CD4-positive, alpha-beta memory T cell (primary cell): ENCODE measurements at regions not wholly inside any gene's neighbourhood (a gene's known extent, or its start where the extent isn't known, plus 50 kb on each side); places are given as distances from the start of the nearest gene placed in this dataset.

Experiments used
- CTCF ChIA-PET: fragments of 350-600 bp; sonication (Branson Sonifier 250); formaldehyde crosslinking; loops from one replicate; lab custom pipeline; 2021; ENCODE audit warnings: inconsistent platforms; ENCODE audit not compliant: partially characterized antibody; lab: Charles Lee
- POLR2A ChIA-PET: fragments of 350-600 bp; sonication (Branson Sonifier 250); formaldehyde crosslinking; loops from one replicate; lab custom pipeline; 2021; ENCODE audit not compliant: partially characterized antibody; lab: Charles Lee
- DNase-seq, 5 donors: peaks; one replicate each; pipeline versions ENCODE4 v3.0.0 to v3.0.0-alpha.2; 2020 to 2022; ENCODE audit warnings: mixed read lengths in 1 of 5
- H3K27ac ChIP-seq: one replicate; pipeline ENCODE4 v1.7.0; 2013; ENCODE audit warnings: low read depth, low read length
- H3K27me3 ChIP-seq: 2 replicates; pipeline ENCODE4 v1.7.0; 2013; ENCODE audit warnings: mild to moderate bottlenecking, low read length, moderate library complexity; ENCODE audit not compliant: insufficient read depth
- H3K36me3 ChIP-seq: 2 replicates; pipeline ENCODE4 v1.7.0; 2013; ENCODE audit warnings: mild to moderate bottlenecking, low read length, moderate library complexity; ENCODE audit not compliant: insufficient read depth
- H3K4me1 ChIP-seq: 2 replicates; pipeline ENCODE4 v1.7.0; 2013; ENCODE audit warnings: mild to moderate bottlenecking, low read length, moderate library complexity; ENCODE audit not compliant: insufficient read depth
- H3K4me3 ChIP-seq, 2 donors: one replicate each; pipeline ENCODE4 v1.7.0; 2013; ENCODE audit warnings: low read length in 2 of 2, mild to moderate bottlenecking in 1 of 2
- H3K9me3 ChIP-seq, 2 donors: one replicate each; pipeline ENCODE4 v1.7.0; 2013; ENCODE audit warnings: low read length in 2 of 2, control low read depth in 1 of 2; ENCODE audit not compliant: control insufficient read depth in 1 of 2
- H3K27ac Mint-ChIP-seq, 7 donors: one replicate each; pipeline ENCODE4 v1.8.0; 2020 to 2021; ENCODE audit warnings: mixed read lengths in 7 of 7, mild to moderate bottlenecking in 6 of 7, inconsistent platforms in 3 of 7, moderate library complexity in 3 of 7
- H3K27me3 Mint-ChIP-seq, 2 donors: one replicate each; pipeline ENCODE4 v1.8.0; 2020 to 2021; ENCODE audit warnings: mixed read lengths in 2 of 2
- H3K36me3 Mint-ChIP-seq, 2 donors: one replicate each; pipeline ENCODE4 v1.8.0; 2020 to 2021; ENCODE audit warnings: mixed read lengths in 2 of 2, inconsistent platforms in 1 of 2, mild to moderate bottlenecking in 1 of 2
- H3K4me1 Mint-ChIP-seq, 4 donors: one replicate each; pipeline ENCODE4 v1.8.0; 2020 to 2021; ENCODE audit warnings: mixed read lengths in 4 of 4, mild to moderate bottlenecking in 1 of 4
- H3K4me3 Mint-ChIP-seq, 8 donors: one replicate each; pipeline ENCODE4 v1.8.0; 2020 to 2021; ENCODE audit warnings: mixed read lengths in 8 of 8, mild to moderate bottlenecking in 7 of 8, moderate library complexity in 6 of 8, inconsistent platforms in 3 of 8
- H3K9me3 Mint-ChIP-seq, 8 donors: one replicate each; pipeline ENCODE4 v1.8.0; 2020 to 2021; ENCODE audit warnings: mixed read lengths in 8 of 8, mild to moderate bottlenecking in 5 of 8, inconsistent platforms in 3 of 8, moderate library complexity in 1 of 8
- intact Hi-C: fragments of 100-400 bp; cut with micrococcal nuclease; formaldehyde crosslinking; loops from one replicate; pipeline ENCODE4 v1.15.1; 2023

GRCh38 chr5:88544671-88545070, 276.0 kb upstream of the TMEM161B start:
- no peak for DNase-seq
- intact Hi-C loops, result no loop called here
- Histone ChIP-seq H3K9me3 (no peaks in the 10 kb centered on the region), H3K36me3 (no peaks in the 10 kb centered on the region), H3K4me3 (no peak overlapping the region), H3K4me1 (no peaks in the 10 kb centered on the region), H3K27ac (no peak overlapping the region), H3K27me3 (no peaks in the 10 kb centered on the region)
- Mint-ChIP-seq H3K4me1 (no peaks in the 10 kb centered on the region), H3K36me3 (no peaks in the 10 kb centered on the region), H3K27me3 (peaks cover 2% of the 10 kb centered on the region in 2 donors), H3K4me3 (no peak overlapping the region), H3K9me3 (peaks cover 0 to 1% (median 0%) of the 10 kb centered on the region in 8 donors), H3K27ac (no peak overlapping the region)
- POLR2A ChIA-PET, result no interaction called here
- CTCF ChIA-PET, result no interaction called here

DNA sequence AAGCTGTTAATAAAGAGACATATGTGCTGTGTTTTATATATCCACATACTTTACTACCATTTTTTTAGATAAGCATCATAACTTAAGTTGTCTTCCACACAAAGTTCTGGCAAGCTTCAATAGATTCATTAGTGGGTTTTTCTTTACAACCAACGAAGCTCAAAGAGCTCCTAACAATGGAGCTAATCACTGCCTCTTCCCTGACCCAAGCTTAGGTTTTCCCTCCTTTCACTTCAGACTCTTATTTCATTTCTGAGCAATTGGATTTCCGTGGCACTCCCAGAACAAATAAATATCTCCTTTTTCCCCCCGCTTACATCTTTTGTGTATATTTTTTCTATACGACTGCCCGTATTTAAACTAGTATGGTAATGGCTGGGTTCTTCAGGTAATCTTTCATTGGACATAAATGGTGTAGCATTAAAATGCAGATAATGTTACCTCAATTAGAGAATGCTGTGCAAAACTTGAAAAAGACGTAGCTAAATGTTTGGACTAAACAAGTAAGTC, 275.5 kb upstream of the TMEM161B start:
- Histone ChIP-seq H3K27ac (no peak overlapping the region), H3K27me3 (no peaks in the 10 kb centered on the region), H3K36me3 (no peaks in the 10 kb centered on the region), H3K4me3 (no peak overlapping the region), H3K4me1 (no peaks in the 10 kb centered on the region), H3K9me3 (no peaks in the 10 kb centered on the region)
- H3K4me1 Mint-ChIP-seq, result no peaks in the 10 kb centered on the region
- CTCF ChIA-PET, result no interaction called here
- H3K4me3 Mint-ChIP-seq, result no peak overlapping the region
- POLR2A ChIA-PET, result no interaction called here
- H3K27me3 Mint-ChIP-seq, result peaks cover 5 to 6% of the 10 kb centered on the region in 2 donors
- DNase-seq, result no peak
- H3K36me3 Mint-ChIP-seq, result no peaks in the 10 kb centered on the region
- H3K27ac Mint-ChIP-seq, result no peak overlapping the region
- H3K9me3 Mint-ChIP-seq, result peaks cover 0 to 1% (median 0%) of the 10 kb centered on the region in 8 donors
- intact Hi-C loops, result no loop called here

- Mint-ChIP-seq H3K27me3 (peaks cover 5 to 9% of the 10 kb centered on the region in 2 donors), H3K4me1 (no peaks in the 10 kb centered on the region), H3K36me3 (no peaks in the 10 kb centered on the region), H3K27ac (no peak overlapping the region), H3K4me3 (no peak overlapping the region), H3K9me3 (peaks cover 0 to 1% (median 0%) of the 10 kb centered on the region in 8 donors)
- no peak overlapping the region for H3K4me3 ChIP-seq
- ChIA-PET POLR2A (no interaction called here), CTCF (no interaction called here)
- H3K4me1 ChIP-seq, result no peaks in the 10 kb centered on the region
- intact Hi-C loops, result no loop called here
- H3K27ac ChIP-seq, result no peak overlapping the region
- no peaks in the 10 kb centered on the region for H3K9me3 ChIP-seq
- no peaks in the 10 kb centered on the region for H3K27me3 ChIP-seq
- no peaks in the 10 kb centered on the region for H3K36me3 ChIP-seq
- no peak for DNase-seq
Measured at GRCh38 chr5:88542786-88543185, 274.1 kb upstream of the TMEM161B start.

DNA sequence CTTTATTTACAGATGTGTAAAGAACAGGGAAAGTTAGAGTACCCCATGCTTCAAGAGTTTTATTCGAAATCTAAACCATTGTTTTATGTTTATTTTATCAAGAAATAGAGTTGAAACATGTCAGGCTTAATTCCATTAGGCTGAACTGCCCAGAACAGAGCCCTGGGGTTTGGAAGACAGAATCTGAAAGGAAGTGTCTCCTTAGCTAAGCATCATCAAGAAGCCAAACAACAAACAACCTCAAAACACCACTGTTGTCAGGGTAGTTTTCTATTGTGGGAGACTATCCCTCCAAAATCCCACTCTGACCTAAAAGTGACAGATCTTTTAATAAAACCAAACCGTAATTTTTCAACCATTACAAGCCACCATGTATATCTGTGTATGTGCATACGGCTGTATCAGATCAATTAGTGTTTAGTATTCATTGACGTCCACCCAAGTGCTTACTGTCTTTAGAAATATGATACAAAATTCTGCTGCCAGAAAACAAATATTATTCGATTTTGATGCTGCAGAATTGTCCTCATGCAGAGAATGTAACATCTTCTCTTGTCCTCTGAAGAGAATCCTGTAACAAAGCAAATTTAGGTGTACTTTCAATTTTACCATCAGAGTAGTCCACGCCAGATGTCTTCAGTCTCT, 271.9 kb upstream of the TMEM161B start:
- Mint-ChIP-seq H3K4me3 (no peak overlapping the region), H3K4me1 (no peaks in the 10 kb centered on the region), H3K27ac (no peak overlapping the region), H3K9me3 (peaks cover 0 to 1% (median 0%) of the 10 kb centered on the region in 8 donors), H3K27me3 (peaks cover 11% of the 10 kb centered on the region in 2 donors), H3K36me3 (no peaks in the 10 kb centered on the region)
- Histone ChIP-seq H3K27me3 (no peaks in the 10 kb centered on the region), H3K4me3 (no peak overlapping the region), H3K4me1 (no peaks in the 10 kb centered on the region), H3K27ac (no peak overlapping the region), H3K9me3 (no peaks in the 10 kb centered on the region), H3K36me3 (no peaks in the 10 kb centered on the region)
- no peak for DNase-seq
- CTCF ChIA-PET, result no interaction called here
- intact Hi-C loops, result no loop called here
- POLR2A ChIA-PET, result no interaction called here

GRCh38 chr5:88539693-88540365, 271.2 kb upstream of the TMEM161B start:
- ChIA-PET CTCF (no interaction called here), POLR2A (no interaction called here)
- Mint-ChIP-seq H3K9me3 (peaks cover 0 to 3% (median 0%) of the 10 kb centered on the region in 8 donors), H3K4me3 (no peak overlapping the region), H3K4me1 (no peaks in the 10 kb centered on the region), H3K36me3 (no peaks in the 10 kb centered on the region), H3K27ac (no peak overlapping the region), H3K27me3 (peaks cover 10 to 11% of the 10 kb centered on the region in 2 donors)
- Histone ChIP-seq H3K27me3 (no peaks in the 10 kb centered on the region), H3K36me3 (no peaks in the 10 kb centered on the region), H3K27ac (no peak overlapping the region), H3K9me3 (no peaks in the 10 kb centered on the region), H3K4me1 (no peaks in the 10 kb centered on the region), H3K4me3 (no peak overlapping the region)
- intact Hi-C loops, result no loop called here
- no peak for DNase-seq

DNA sequence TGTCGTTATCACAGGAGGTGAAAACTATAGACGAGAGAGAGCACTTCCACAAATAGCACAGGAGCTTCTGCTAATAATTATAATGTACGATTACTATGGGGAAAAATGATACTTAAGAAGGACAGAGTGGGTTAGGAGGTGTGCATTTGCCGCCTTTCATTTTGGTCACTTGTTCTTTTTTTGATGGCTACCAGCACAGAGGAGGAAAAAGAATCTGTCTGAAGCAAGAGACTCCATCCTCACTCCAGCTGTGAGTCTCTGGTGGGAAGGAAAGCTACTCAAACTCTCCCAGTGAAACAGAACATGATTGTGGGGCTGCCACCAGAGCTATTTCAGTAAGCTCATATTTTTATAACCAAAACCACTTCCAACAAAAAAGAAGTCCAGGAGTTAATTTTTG, 270.4 kb upstream of the TMEM161B start:
- Mint-ChIP-seq H3K36me3 (no peaks in the 10 kb centered on the region), H3K4me3 (no peak overlapping the region), H3K27me3 (peaks cover 11 to 12% of the 10 kb centered on the region in 2 donors), H3K9me3 (peaks cover 0 to 4% (median 0%) of the 10 kb centered on the region in 8 donors), H3K4me1 (no peaks in the 10 kb centered on the region), H3K27ac (peak overlapping the region in 1 of 7 donors; percentile 40)
- CTCF ChIA-PET, result no interaction called here
- no peak for DNase-seq
- H3K27ac ChIP-seq, result no peak overlapping the region
- H3K4me3 ChIP-seq, result no peak overlapping the region
- POLR2A ChIA-PET, result no interaction called here
- no peaks in the 10 kb centered on the region for H3K9me3 ChIP-seq
- H3K36me3 ChIP-seq, result no peaks in the 10 kb centered on the region
- no peaks in the 10 kb centered on the region for H3K4me1 ChIP-seq
- H3K27me3 ChIP-seq, result no peaks in the 10 kb centered on the region
- intact Hi-C loops, result no loop called here

GRCh38 chr5:88536146-88536545, 267.5 kb upstream of the TMEM161B start:
- no peaks in the 10 kb centered on the region for H3K9me3 ChIP-seq
- ChIA-PET CTCF (no interaction called here), POLR2A (no interaction called here)
- H3K4me3 ChIP-seq, result no peak overlapping the region
- Mint-ChIP-seq H3K27ac (no peak overlapping the region), H3K9me3 (peaks cover 0 to 13% (median 4%) of the 10 kb centered on the region in 8 donors), H3K4me1 (no peaks in the 10 kb centered on the region), H3K4me3 (no peak overlapping the region), H3K27me3 (peaks cover 19 to 25% of the 10 kb centered on the region in 2 donors), H3K36me3 (no peaks in the 10 kb centered on the region)
- no peaks in the 10 kb centered on the region for H3K36me3 ChIP-seq
- intact Hi-C loops, result no loop called here
- H3K27ac ChIP-seq, result no peak overlapping the region
- H3K4me1 ChIP-seq, result no peaks in the 10 kb centered on the region
- H3K27me3 ChIP-seq, result no peaks in the 10 kb centered on the region
- no peak for DNase-seq
